HG02588 (cell line): ENCODE measurements at regions not wholly inside any gene's neighbourhood (a gene's known extent, or its start where the extent isn't known, plus 50 kb on each side); places are given as distances from the start of the nearest gene placed in this dataset.

Experiments
- ATAC-seq: cut with Tn5 transposase; IDR thresholded peaks from one replicate; pipeline ENCODE4 v1.9.1; 2021; ENCODE audit warnings: mild to moderate bottlenecking, moderate library complexity; ENCODE audit not compliant: unreplicated experiment

DNA sequence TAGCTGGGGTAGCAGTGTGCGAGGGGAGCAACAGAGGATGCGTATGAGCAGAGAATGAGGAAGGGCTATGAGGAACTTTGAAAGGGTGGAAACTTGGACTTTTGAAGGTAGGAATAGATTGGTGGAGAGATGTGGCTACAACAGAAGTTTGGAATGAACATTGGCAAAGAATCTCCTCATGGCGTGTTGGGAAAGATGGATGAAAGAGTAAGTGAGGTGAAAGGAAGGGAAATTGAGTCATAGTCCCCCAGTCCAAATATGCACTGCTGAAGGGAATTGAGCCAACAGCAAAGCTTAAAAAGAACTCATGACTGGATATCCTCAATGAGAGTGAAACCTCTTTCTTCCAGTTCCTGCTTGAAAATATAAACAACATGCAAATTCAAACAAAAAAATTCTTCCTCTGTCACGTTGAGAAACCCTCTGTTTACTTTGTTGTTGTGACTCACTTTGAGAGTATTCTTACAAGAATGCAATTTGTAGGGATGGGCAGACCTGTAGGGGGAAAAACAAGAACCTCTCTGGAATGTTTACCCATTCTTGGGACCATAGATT is 313.2 kb upstream of the KCNJ16 start:
- no peak for ATAC-seq

DNA sequence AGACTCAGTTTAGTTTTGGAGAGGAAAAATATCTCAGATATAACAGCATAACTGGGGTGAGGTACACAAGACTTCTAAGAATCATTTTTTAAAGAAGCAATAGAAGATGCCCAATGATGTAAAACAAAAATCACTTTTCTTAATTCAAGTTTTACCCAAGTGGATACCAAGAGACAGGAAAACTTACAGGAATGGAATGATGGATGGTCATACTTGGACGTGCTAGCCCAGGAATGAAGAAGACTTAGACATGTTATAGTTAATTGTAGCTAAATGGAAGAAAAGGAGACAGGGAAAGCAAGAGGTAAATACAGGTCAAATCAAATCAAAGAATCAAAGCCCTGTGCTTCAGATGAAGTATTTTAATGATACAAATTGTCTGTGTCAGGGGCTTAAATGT is 312.7 kb upstream of the KCNJ16 start:
- ATAC-seq: no peak

DNA sequence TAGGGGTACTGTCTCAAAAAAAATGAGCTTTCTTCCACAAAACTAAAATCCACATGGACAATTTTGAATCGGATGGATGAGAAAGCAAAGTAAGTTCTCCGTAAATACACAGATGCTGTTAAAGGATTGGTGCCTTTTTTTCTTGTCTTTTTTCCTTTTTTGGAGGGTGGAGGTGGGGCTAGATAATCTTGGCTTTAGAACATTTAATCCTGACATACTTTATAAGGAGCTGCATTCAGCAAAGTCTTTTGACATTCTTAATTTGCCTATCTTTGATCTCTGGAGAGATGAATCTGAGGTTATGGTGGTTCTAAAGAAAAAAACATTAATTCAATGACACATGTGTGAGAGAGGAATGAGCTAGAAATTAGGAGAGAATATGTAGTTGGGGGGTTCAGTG is 312.3 kb upstream of the KCNJ16 start:
- no peak for ATAC-seq

GRCh38 chr17:69763503-69763902 is 311.5 kb upstream of the KCNJ16 start:
- no peak for ATAC-seq

GRCh38 chr17:69764146-69764545 is 310.9 kb upstream of the KCNJ16 start:
- no peak for ATAC-seq

DNA sequence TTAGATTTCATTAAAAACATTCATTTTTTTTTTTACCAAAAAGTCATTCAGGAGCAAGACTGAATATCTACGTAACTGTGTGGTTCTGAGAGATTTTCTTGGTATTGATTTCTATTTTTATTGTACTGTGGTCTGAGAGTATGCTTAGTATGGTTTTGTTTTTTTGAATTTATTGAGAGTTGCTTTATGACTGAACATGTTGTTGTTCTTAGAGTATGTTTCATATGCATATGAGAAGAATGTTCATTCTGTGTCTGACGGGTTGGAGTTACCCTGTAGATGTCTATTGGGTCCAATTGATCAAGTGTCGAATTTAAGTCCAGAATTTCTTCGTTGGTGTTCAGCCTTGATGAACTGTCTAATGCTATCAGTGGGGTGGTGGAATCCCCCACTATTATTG is 306.0 kb upstream of the KCNJ16 start:
- no peak for ATAC-seq

GRCh38 chr17:69773081-69773480 is 301.9 kb upstream of the KCNJ16 start:
- ATAC-seq: no peak

DNA sequence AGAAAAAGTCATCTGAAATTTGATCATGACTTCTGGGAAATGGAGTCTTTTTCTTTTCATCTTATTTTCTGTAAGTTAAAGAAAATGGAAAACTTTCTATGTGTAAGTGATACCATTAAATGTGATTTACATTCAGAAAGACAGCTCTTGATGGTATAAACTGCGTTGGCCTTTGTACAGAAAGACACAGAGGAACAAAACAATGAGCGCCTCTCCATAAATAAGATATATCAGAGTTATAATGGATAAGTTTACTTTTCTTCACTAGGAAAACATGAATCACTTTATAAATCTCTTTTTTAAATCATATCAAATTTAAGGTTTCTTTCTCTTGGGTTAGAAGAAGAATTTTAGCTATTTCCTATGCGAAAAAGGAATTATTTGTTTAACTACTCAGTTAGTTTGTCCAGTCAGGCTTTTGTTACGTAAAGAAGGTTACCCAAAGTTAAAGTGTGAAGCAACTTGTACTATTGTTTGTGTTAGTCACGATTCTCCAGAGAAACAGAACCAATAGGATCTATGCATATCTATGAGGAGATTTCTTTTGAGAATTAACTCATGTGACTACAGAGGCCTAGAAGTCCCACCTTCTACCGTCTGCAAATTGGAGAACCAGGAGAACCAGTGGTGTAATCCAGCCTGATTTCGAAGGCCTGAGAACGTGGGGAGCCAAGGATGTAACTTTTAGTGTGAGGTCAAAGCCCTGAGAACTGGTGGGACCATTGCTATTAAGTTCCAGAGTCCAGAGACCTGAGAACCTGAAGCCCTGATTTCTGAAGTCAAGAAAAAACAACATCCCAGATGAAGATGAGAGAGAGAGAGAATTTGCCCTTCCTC is 295.4 kb upstream of the KCNJ16 start:
- ATAC-seq: no peak

DNA sequence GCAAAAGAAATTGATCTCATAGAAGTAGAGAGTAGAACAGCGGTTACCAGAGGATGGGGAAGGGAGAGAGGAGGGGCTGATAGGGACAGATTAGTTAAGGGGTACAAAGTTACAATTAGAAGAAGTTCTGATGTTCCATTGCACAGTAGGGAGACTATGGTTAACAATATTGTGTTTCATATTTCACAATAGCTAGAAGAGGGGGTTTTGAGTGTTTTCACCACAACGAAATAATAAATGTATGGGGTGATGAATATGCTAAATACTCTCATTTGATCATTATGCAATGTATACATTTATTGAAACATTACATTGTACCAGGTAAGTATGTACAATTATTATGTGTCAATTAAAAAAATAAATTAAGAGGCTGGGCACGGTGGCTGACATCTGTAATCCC is 291.2 kb upstream of the KCNJ16 start:
- no peak for ATAC-seq

GRCh38 chr17:69788957-69789356 is 286.1 kb upstream of the KCNJ16 start:
- no peak for ATAC-seq

GRCh38 chr17:69796078-69796477 is 278.9 kb upstream of the KCNJ16 start:
- no peak for ATAC-seq

DNA sequence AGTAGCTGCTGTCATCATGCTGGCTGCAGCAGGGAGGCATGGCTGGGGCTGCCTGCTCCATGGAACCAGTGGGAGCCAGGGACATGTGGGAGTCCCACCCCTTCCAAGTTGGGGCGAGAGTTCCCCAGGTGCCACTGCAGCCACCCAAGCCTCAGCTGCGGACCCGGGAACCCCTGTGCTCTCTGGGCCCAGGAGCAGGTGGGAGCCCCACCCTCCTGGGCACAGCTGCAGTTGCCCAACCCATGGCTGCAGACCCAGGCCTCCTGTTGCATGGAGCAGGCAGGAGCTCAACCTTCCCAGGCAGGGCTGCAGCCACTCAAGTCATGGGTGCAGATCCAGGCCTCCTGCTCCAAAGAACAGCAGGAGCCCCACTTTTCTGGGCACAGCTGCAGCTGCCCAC is 274.2 kb upstream of the KCNJ16 start:
- ATAC-seq: no peak

- ATAC-seq: no peak
Measured at GRCh38 chr17:69801368-69801767, 273.7 kb upstream of the KCNJ16 start.

DNA sequence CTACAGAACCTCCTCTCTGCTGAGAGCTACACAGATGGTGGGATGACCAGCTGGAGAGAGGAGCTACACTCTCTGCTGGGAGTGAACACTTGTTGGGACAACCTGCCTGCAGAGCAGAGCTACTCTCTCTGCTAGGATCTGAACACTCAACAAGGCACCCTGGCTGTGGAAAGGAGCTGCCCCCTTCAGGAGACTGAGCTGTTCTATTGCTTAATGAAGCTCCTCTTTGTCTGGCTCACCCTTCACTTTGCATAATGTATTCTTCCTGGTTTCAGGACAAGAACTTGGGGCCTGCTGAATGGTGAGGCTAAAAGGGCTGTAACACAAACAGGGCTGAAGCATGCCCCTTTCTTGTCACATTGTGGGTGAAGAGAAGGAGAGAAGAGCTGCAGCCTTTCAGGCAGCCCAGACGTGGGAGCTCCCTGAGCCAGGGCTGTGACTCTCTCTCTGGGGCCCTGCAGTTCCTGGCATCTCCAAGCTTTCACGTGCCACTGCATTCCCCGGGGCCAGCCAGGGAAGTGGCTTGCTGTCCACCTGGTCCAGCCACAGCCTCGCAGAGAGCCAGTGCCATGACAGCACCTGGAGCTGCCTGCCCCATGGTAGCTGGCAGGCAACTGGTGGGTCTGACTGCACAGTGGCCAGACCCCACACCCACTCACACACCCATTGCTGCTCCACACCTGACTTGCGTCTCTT is 272.8 kb upstream of the KCNJ16 start:
- ATAC-seq: no peak

GRCh38 chr17:69809331-69809730 is 265.7 kb upstream of the KCNJ16 start:
- no peak for ATAC-seq

DNA sequence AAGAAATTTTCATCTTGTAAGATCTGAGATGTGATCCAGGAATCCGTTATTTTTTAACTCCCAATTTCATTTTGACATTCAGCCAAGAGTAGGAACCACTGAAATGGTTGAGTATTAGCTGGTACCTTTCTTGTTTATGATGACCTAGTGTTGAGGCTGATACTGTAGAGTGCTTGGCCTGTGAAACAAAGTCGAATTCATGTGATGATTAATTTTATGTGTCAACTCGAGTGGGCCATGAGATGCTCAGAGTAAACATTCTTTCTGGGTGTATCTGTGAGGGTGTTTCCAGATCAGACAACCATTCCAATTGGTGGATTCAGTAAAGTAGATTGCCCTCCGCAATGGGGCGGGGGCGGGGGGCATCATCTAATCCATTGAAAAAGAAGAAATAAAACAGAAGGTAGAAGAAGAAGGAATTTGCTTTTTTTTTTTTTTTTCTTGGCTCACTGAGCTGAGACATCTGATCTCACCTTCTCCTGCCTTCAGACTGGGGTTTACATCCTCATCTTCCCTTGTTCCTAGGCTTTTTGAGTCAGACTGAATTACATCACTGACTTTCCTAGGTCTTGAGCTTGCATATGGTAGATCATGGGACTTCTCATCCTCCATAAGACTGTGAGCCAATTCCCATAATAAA is 264.6 kb upstream of the KCNJ16 start:
- ATAC-seq: no peak

GRCh38 chr17:69812240-69812837 is 262.7 kb upstream of the KCNJ16 start:
- ATAC-seq: no peak

DNA sequence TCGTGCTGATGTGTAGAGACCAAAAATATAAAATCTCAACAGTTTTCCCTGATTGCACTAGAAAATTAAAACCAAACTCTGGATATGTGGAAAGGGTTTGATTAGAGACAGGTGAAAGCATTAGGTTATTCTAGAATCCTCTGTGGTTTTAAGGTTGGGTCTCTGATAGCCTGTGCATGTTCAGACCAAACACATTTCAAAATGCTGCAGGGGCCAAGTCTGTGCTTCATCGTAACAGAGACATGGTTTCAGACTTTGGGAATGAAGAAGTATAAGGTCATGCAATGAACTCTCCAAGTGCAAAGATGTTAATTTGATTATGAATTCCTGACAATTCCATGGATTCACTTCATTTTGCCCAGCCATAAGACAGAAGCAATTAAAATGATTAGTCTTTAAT is 261.0 kb upstream of the KCNJ16 start:
- no peak for ATAC-seq

GRCh38 chr17:69815406-69815805 is 259.6 kb upstream of the KCNJ16 start:
- ATAC-seq: no peak

GRCh38 chr17:69818467-69818866 is 256.6 kb upstream of the KCNJ16 start:
- ATAC-seq: no peak
